ENCODE measurements at regions not wholly inside any gene's neighbourhood (a gene's known extent, or its start where the extent isn't known, plus 50 kb on each side); places are given as distances from the start of the nearest gene placed in this dataset.

DNA sequence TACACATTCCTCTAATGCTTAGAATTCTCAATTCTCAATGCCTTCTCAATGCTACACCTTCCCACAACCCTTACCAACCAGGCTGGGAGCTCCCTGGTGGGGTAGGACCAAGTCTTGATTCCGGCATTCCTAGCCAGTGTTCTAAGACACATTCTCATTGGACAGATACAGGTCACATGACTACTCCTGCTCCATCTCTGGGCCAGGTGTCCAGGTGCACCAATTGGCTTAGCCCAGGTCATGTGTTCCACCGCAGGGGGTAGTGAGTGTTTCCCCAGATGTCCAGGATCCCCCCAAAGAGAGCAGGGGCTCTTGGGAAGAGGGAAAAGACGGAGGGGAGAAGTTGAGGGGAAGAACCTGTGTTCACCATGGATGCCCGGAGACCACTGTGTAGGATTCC, 58.7 kb upstream of the MLN start:
- DNase-seq = no peak

DNA sequence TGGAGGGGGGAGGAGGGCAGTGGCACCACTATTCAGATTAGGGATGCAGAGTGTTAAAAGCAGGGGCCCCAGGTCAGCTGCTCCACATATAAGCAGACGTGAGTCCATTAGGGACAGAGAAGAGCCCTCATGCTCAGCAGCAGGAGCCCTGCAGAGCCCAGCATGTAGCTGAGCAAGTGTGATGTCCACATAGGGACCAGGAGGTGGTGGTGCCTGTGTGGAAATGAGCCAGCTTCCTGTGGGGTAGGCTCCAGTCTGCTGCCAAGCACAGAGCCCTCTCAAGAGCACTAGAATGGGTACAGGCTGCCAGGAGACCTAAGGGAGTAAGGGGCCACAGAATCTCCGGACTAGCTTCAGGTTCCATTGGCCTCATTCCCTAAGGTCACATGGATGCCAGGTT, 57.9 kb upstream of the MLN start:
- DNase-seq = peak; percentile 43

DNA sequence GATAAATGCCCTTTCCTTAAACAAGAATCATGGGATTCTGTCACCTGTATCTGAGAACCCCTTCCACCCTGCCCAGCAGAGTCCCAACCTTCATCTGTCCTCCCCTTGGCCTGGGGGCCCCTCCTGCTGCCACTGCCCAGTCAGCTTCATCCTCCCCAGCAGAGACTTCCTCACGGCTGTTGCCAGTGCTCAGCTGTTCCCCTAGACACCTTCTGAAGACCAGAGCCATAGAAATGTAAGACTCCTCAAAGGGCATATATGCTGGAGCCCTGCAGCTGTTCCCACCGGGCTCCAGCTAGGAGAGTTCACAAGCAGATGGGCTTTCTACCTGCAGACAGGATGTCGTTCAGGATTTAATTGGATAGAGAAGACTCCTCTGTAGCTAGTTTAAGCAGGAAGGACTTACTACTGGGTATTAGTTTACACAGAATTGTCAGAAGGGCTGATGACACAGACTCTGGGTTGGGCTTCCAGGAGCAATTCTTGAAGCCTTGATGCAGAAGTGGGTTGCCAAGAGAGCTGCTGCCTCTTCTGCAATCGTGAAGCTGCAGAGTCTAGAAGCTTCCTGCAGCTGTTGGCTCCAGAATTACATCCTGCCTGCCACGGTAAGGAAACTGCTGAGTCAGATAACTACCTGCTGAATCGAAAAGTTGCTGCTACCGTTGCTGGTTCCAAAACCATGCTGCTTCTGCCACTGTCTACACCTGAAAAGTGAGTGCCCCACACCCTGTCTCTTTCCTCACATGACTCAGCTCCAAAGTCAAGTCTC, 57.1 kb upstream of the MLN start:
- peak; percentile 86 for DNase-seq

DNA sequence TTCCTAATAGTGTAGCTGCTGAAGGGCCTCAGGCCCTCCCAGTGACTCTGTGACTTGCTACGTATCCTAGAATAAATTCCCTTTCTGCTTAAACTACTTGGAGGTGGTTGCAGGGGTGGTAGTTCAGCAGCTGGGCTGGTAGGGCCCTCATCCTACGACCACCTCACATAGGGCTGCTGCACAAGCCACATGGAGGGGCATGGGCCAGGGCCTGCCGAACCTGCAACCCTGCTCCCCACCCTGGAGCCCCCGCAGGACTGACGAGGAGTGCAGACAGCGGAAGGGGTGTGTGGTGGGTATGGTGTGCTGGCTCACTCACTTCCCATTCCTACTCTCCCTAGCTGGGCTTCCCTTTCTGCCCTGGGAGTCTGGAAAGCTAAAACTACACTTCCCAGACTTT, 56.2 kb upstream of the MLN start:
- DNase-seq = no peak

DNA sequence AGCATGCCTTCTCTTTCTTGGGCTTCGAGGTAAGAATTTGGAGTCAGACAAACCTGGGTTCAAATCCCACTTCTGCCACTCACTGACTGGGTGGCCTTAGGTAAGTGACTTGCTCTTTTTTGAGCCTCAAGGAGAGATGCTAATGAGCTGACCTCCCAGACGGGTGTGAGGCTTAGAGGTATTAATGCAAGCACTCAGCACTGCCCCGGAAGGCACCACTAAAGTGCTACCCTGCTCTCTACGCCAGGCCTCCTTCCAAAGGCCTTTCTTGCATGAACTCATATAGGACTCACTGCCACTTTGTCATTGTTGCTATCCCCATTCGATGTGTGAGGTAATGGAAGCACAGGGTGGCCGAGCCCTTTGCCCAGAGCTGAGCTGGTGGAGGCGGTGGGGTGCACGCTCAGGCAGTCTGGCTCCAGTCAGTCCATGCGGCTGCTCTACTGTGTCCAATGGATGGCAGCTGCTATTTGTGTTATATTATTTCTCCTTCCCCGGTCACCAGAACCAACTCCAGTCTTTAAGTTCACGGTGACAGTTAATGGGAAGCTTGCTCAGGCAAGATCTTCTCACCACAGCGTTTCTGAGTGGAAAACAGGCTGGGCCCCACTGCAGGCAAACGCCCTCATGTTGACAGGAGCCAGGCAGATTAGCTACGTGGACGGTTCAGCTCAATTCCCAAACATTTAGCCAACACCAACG, 55.2 kb upstream of the MLN start:
- no peak for DNase-seq

DNA sequence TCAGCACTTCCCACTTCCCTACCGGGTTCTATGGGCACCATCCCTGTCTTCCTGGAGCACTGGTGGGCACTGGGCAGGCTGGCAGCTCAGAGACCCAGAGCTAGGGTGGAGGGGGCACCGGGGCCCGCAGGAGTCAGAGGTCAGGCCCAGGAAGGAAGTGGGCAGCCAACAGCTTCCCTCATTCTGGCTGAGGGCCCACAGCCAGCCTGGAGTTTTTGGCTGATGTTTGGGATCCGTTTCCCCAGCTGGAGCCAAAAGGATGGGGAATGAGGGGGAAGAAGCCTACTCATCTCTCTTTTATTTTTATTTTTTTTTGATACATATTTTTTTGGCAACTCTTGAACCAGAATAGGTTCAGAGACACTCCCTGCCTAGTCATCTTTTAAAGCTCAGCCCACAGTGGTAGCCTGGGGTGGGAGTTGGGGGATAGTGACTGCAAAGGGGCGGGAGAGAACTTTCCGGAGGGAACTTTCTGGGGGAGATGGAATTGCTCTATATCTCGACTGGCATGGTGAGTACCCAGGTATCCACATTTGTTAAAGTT, 54.2 kb upstream of the MLN start:
- no peak for DNase-seq

DNA sequence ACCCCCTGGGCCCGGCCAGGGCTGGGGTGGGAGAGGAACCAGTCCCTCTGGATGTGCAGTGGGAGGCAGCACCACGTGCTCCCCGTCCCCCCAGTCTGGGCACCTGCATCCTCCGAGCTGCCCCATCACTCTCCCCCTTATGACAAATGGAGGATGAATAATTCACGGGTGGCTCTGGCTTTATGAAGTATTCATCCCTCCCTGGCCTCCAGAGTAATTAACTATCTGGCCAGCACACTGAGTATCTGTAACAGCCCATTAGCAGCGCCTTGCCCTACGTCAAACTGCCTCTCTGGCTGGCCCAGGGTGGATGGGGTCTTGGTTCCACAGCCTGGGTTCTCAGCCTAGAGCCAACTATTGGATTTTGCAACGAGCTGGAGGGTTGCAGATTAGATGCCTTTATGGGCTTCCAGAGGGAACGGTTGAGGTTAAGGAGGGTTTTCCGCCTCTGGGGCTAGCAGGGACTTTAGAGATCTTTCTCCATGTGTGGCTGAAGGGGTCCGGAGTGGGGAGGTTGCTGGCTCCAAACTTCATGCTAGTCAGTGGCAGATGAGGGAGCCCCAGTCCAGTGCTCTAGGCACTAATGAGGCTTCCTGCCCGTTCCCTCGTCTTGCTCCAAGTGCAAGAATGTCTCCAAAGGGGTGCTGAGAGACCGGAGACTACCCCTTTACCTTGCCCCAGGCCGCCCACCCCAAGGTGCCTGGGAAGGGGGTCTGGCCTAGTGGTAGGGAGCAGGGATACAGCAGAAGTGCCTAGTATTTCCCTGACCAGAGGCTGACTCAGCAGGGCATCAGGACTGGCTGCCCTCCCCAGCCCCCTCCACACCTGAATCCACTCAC, 53.5 kb upstream of the MLN start:
- no peak for DNase-seq

DNA sequence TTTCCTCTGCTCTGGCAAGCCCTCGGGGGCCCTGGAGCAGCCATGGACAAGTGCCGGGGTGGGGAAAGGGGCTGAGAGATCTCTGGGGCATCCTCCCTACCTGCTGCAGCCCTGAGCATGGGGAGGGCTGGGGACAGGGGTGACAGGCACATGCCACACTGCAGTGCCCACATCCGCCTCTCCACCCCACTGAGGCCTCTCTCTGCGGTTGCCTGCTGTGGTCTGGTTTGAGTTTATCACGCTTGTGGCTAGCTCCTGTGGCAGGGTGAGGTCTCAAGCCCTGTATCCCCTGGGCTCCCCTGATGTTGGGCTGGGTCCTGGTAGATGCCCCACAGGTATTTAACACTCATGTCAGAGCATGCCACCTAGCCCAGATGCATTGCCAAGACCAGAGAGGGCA, 52.9 kb upstream of the MLN start:
- DNase-seq = peak; percentile 95

DNA sequence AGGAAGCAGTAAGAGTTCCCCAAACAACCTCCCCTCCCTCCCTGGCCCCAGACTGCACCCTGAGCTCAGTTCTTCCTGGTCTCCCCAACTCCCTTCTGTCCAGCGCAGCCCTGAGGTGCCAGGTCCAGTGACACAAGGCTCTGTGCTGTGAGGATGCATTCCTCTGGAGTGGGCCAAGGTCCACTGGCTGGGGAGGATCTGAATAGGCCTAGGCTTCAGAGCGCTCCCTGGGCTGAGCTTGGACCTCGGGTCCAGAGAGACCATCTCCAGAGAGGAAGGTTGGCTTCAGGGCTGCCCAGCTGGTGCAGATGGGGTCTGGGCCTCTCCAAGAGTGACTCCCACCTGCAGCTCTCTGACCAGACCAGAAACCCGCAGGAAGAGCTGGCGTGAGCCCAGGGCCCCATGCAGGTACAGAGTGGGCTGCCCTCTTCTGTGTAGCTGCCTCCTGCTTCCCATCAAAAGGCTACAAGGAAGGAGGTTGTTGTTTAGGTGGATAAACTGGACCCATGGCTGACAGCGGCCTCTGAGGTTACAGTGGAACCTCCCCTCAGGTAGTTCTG, 52.3 kb upstream of the MLN start:
- DNase-seq = no peak

DNA sequence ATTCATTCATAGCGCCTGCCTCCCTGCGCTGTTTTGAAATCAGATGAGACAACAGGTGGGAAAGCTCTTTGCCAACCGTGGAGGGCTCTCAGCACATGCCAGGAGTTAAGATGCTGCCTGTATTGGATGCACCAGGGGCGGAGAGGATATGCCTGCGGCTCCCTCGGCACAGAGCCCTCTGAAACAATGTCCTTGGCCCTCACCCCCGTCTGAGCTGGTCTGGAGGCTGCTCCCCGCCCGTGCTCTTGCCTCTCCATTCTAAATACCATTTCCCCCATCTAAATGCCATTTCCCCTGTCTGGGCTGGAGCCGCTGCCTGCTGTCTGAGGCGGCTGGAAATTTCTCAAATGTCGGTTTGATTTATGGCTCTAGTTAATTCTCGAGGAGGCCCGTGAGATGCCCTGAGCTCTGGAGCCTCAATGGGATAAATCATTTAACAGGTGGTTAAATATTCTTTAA, 50.8 kb upstream of the MLN start:
- DNase-seq = no peak

DNA sequence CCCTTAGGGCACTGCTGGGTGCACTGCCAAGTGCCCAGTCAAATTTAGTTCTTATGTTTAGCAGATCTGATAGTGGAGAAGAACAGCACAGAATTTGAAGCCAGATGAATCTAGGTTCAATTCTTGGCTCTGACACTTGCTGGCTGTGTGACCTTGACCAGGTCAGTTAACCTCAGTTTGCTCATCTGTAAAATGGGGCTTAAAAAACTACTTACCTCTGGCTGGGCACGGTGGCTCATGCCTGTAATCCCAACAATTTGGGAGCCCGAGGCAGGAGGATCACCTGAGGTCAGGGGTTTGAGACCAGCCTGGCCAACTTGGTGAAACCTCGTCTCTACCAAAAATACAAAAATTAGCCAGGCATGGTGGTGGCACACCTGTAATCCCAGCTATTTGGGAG, 49.9 kb upstream of the MLN start:
- DNase-seq = no peak

All from activated CD4-positive, alpha-beta T cell treated with anti-CD3 and anti-CD28 coated beads, Interleukin-10, Interleukin-2, amounts not matched to agents 100 ng/mL and 50 ng/mL, durations not matched to agents 16 hours and 8 hours (primary cell).